HCT116 (cell line): ENCODE measurements at regions not wholly inside any gene's neighbourhood (a gene's known extent, or its start where the extent isn't known, plus 50 kb on each side); places are given as distances from the start of the nearest gene placed in this dataset.

ENCODE experiments used
- ATAC-seq: fragments of 200-7000 bp; cut with Tn5 transposase; 2 replicates; pipeline ENCODE4 v1.9.1; 2020; ENCODE audit warnings: mild to moderate bottlenecking, moderate library complexity
- BruUV-seq: library from RNA; stranded (reverse); fragments of 400-500 nt; replicated peaks from 2 replicates; lab custom pipeline; 2021; lab: Mats Ljungman, UMichigan
- CTCF ChIA-PET: fragments of 300-600 bp; sonication (Branson Sonifier 250); formaldehyde crosslinking; loops from one replicate; lab custom pipeline; 2021; ENCODE audit warnings: antibody characterized with exemption; lab: Charles Lee
- POLR2A ChIA-PET: fragments of 300-600, 350-600 bp; sonication (Branson Sonifier 250); formaldehyde crosslinking; loops from one replicate; lab custom pipeline; 2021; ENCODE audit warnings: antibody characterized with exemption; lab: Charles Lee
- RAD21 ChIA-PET, 2 experiments: fragments of 300-600 bp; sonication (Branson Sonifier 250); formaldehyde crosslinking; loops; one replicate each; lab custom pipeline; 2023; ENCODE audit warnings: low total read pairs in 2 of 2; ENCODE audit not compliant: uncharacterized antibody in 2 of 2, unreplicated experiment in 2 of 2, low non-redundant PET in 1 of 2; lab: Charles Lee
- DNase-seq: peaks from one replicate; pipeline ENCODE4 v3.0.0-alpha.2; 2010; ENCODE audit warnings: low read depth, low spot score
- H2AFZ ChIP-seq: fragments of 200-600 bp; shearing (Covaris generic), sonication (generic); 2 replicates; pipeline ENCODE4 v1.6.1; 2017; ENCODE audit warnings: low read depth, mixed run types, mixed read lengths, antibody characterized with exemption, low read length; ENCODE audit not compliant: poor library complexity, severe bottlenecking
- H3K27ac ChIP-seq: 2 replicates; pipeline ENCODE4 v1.5.1; 2012; ENCODE audit warnings: low read depth, low read length
- H3K27me3 ChIP-seq: fragments of 200-600 bp; sonication (generic); 2 replicates; pipeline ENCODE4 v1.6.1; 2016; ENCODE audit warnings: mixed run types, low read length, mixed read lengths; ENCODE audit not compliant: insufficient read depth
- H3K36me3 ChIP-seq, 2 experiments: fragments of 200-500 bp in 1 of 2; fragments of 200-600 bp in 1 of 2; sonication (Bioruptor generic) in 1 of 2; sonication (generic) in 1 of 2; 2 replicates each; pipeline versions ENCODE4 v1.5.1 to v1.6.1; 2014 to 2016; ENCODE audit warnings: low read length in 2 of 2, inconsistent platforms in 1 of 2, mixed read lengths in 1 of 2, mixed run types in 1 of 2; ENCODE audit not compliant: insufficient read depth in 2 of 2, control insufficient read depth in 1 of 2
- H3K4me1 ChIP-seq, 2 experiments: fragments of 200-600 bp in 1 of 2; sonication (generic) in 1 of 2; 2 replicates each; pipeline versions ENCODE4 v1.5.1 to v1.6.1; 2012 to 2017; ENCODE audit warnings: low read length in 2 of 2, inconsistent platforms in 1 of 2, mild to moderate bottlenecking in 1 of 2, mixed read lengths in 1 of 2, mixed run types in 1 of 2, moderate library complexity in 1 of 2; ENCODE audit not compliant: insufficient read depth in 2 of 2, control insufficient read depth in 1 of 2
- H3K4me2 ChIP-seq: fragments of 200-600 bp; sonication (generic); 2 replicates; pipeline ENCODE4 v1.6.1; 2017; ENCODE audit warnings: mixed run types, low read length, mixed read lengths
- H3K4me3 ChIP-seq, 2 experiments: fragments of 200-600 bp in 1 of 2; sonication (generic) in 1 of 2; replicated peaks in 1 of 2; 2 replicates each; pipeline ENCODE4 v1.5.1; 2011 to 2016; ENCODE audit warnings: low read length in 2 of 2, control low read depth in 1 of 2, low read depth in 1 of 2, mild to moderate bottlenecking in 1 of 2, mixed read lengths in 1 of 2, mixed run types in 1 of 2
- H3K79me2 ChIP-seq: fragments of 200-600 bp; sonication (generic); 2 replicates; pipeline ENCODE4 v1.6.1; 2017; ENCODE audit warnings: mild to moderate bottlenecking, mixed run types, low read length, moderate library complexity, mixed read lengths; ENCODE audit not compliant: insufficient read depth
- H3K9ac ChIP-seq: fragments of 200-600 bp; sonication (generic); 2 replicates; pipeline ENCODE4 v1.6.1; 2016; ENCODE audit warnings: low read length, mixed read lengths
- H3K9me2 ChIP-seq: fragments of 200-600 bp; sonication (generic), shearing (Covaris generic); 2 replicates; pipeline ENCODE4 v1.6.1; 2017; ENCODE audit warnings: mixed run types, mild to moderate bottlenecking, moderate library complexity; ENCODE audit not compliant: insufficient read depth
- H3K9me3 ChIP-seq, 2 experiments: fragments of 200-500 bp in 1 of 2; fragments of 200-600 bp in 1 of 2; sonication (Bioruptor generic) in 1 of 2; sonication (generic) in 1 of 2; 2 replicates each; pipeline ENCODE4 v1.6.1; 2014 to 2017; ENCODE audit warnings: low read length in 2 of 2, mixed read lengths in 2 of 2, inconsistent platforms in 1 of 2, low read depth in 1 of 2, mild to moderate bottlenecking in 1 of 2, mixed run types in 1 of 2, moderate library complexity in 1 of 2; ENCODE audit not compliant: control insufficient read depth in 1 of 2, insufficient read depth in 1 of 2
- H4K20me1 ChIP-seq: fragments of 200-600 bp; sonication (generic), shearing (Covaris generic); 2 replicates; pipeline ENCODE4 v1.6.1; 2017; ENCODE audit warnings: mixed run types, mild to moderate bottlenecking, moderate library complexity; ENCODE audit not compliant: insufficient read depth
- ATF3 ChIP-seq: IDR thresholded peaks from 2 replicates; pipeline ENCODE4 v1.6.1; 2012
- CBX3 ChIP-seq: IDR thresholded peaks from 2 replicates; pipeline ENCODE4 v1.6.1; 2012; ENCODE audit warnings: low read depth
- CEBPB ChIP-seq: IDR thresholded peaks from 2 replicates; pipeline ENCODE4 v1.6.1; 2012; ENCODE audit warnings: low read depth
- EGR1 ChIP-seq: IDR thresholded peaks from 2 replicates; pipeline ENCODE4 v1.6.1; 2012; ENCODE audit warnings: low read depth
- EZH2 ChIP-seq: fragments of 200-600 bp; sonication (generic); IDR thresholded peaks from 2 replicates; pipeline ENCODE4 v1.6.1; 2017; ENCODE audit warnings: antibody characterized with exemption, mixed run types
- POLR2A ChIP-seq: IDR thresholded peaks from 2 replicates; pipeline ENCODE4 v1.7.0; 2011; ENCODE audit warnings: borderline replicate concordance; ENCODE audit not compliant: insufficient read depth, insufficient read length; ENCODE audit errors: extremely low read depth
- SRF ChIP-seq: IDR thresholded peaks from 2 replicates; pipeline ENCODE4 v1.6.1; 2012; ENCODE audit warnings: low read depth
- TCF7L2 ChIP-seq: IDR thresholded peaks from 2 replicates; pipeline ENCODE4 v1.7.0; 2011; ENCODE audit warnings: borderline replicate concordance, inconsistent platforms; ENCODE audit not compliant: insufficient read depth, insufficient read length; ENCODE audit errors: extremely low read depth
- ZBTB33 ChIP-seq: IDR thresholded peaks from 2 replicates; pipeline ENCODE4 v1.6.1; 2011; ENCODE audit warnings: mild to moderate bottlenecking, low read length, moderate library complexity; ENCODE audit not compliant: insufficient replicate concordance; ENCODE audit errors: extremely low read depth
- ZNF274 ChIP-seq: fragments of 200-500 bp; sonication (Bioruptor generic); IDR thresholded peaks from 2 replicates; pipeline ENCODE4 v1.6.1; 2014; ENCODE audit warnings: mild to moderate bottlenecking, low read depth, low read length, inconsistent platforms
- intact Hi-C: fragments of 100-400 bp; cut with micrococcal nuclease; formaldehyde crosslinking; loops from 2 replicates; pipeline ENCODE4 v1.10.0; 2022
- TF ChIP-seq, protein P1 (sequence below): IDR thresholded peaks from 2 replicates; pipeline ENCODE4 v1.6.1; 2012; ENCODE audit warnings: low read depth
- TF ChIP-seq, protein P2 (sequence below), 3 experiments: fragments of 200-600 bp in 1 of 3; sonication (generic) in 1 of 3; IDR thresholded peaks in 2 of 3; conservative IDR thresholded peaks in 1 of 3; 2 replicates each; pipeline ENCODE4 v1.5.1; 2012 to 2017; ENCODE audit warnings: low read depth in 2 of 3, low read length in 2 of 3, antibody characterized with exemption in 1 of 3, borderline replicate concordance in 1 of 3, control low read depth in 1 of 3, mild to moderate bottlenecking in 1 of 3, mixed read lengths in 1 of 3, mixed run types in 1 of 3, moderate library complexity in 1 of 3; ENCODE audit not compliant: insufficient read depth in 1 of 3

DNA sequence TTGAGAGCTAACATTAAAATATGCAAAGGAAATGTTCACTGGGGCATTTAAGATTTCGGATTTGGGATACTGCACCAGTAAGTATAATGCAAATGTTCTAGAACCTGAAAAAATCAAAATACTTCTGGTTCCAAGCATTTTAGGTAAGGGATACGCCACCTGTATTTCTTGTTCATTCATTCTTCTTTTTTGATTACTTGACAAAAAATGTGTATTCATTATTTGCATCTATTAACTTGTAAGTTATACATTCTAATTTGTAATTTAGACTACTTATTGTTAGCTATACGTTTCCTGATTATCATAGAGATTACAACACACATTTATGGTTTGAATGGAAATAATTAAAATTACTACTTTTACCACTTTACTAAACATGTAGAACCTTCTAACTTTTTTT, 486.9 kb downstream of the SOX5 start:
- H2AFZ ChIP-seq, result no peak overlapping the region
- H4K20me1 ChIP-seq, result no peaks in the 10 kb centered on the region
- H3K27ac ChIP-seq, result no peak overlapping the region
- H3K9me3 ChIP-seq, result peaks cover 0 to 8% of the 10 kb centered on the region in 2 experiments; a peak in 3 of 4 replicates
- RAD21 ChIA-PET, result no interaction called here
- intact Hi-C loops, result no loop called here
- no peaks in the 10 kb centered on the region for H3K9me2 ChIP-seq
- ATAC-seq (no peak), DNase-seq (no peak)
- no peak overlapping the region for H3K4me2 ChIP-seq
- H3K9ac ChIP-seq, result no peak overlapping the region
- H3K36me3 ChIP-seq, result no peaks in the 10 kb centered on the region
- POLR2A ChIA-PET, result no interaction called here
- BruUV-seq, result no TSS peak
- H3K27me3 ChIP-seq, result no peaks in the 10 kb centered on the region
- no peaks in the 10 kb centered on the region for H3K4me1 ChIP-seq
- TF ChIP-seq ZBTB33, result no peak
- TF ChIP-seq ATF3, result no peak
- no peak for TF ChIP-seq SRF
- TF ChIP-seq, protein P1, sequence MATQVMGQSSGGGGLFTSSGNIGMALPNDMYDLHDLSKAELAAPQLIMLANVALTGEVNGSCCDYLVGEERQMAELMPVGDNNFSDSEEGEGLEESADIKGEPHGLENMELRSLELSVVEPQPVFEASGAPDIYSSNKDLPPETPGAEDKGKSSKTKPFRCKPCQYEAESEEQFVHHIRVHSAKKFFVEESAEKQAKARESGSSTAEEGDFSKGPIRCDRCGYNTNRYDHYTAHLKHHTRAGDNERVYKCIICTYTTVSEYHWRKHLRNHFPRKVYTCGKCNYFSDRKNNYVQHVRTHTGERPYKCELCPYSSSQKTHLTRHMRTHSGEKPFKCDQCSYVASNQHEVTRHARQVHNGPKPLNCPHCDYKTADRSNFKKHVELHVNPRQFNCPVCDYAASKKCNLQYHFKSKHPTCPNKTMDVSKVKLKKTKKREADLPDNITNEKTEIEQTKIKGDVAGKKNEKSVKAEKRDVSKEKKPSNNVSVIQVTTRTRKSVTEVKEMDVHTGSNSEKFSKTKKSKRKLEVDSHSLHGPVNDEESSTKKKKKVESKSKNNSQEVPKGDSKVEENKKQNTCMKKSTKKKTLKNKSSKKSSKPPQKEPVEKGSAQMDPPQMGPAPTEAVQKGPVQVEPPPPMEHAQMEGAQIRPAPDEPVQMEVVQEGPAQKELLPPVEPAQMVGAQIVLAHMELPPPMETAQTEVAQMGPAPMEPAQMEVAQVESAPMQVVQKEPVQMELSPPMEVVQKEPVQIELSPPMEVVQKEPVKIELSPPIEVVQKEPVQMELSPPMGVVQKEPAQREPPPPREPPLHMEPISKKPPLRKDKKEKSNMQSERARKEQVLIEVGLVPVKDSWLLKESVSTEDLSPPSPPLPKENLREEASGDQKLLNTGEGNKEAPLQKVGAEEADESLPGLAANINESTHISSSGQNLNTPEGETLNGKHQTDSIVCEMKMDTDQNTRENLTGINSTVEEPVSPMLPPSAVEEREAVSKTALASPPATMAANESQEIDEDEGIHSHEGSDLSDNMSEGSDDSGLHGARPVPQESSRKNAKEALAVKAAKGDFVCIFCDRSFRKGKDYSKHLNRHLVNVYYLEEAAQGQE, result no peak
- TF ChIP-seq POLR2A, result no peak
- no peak for TF ChIP-seq TCF7L2
- TF ChIP-seq EGR1, result no peak
- TF ChIP-seq, protein P2, sequence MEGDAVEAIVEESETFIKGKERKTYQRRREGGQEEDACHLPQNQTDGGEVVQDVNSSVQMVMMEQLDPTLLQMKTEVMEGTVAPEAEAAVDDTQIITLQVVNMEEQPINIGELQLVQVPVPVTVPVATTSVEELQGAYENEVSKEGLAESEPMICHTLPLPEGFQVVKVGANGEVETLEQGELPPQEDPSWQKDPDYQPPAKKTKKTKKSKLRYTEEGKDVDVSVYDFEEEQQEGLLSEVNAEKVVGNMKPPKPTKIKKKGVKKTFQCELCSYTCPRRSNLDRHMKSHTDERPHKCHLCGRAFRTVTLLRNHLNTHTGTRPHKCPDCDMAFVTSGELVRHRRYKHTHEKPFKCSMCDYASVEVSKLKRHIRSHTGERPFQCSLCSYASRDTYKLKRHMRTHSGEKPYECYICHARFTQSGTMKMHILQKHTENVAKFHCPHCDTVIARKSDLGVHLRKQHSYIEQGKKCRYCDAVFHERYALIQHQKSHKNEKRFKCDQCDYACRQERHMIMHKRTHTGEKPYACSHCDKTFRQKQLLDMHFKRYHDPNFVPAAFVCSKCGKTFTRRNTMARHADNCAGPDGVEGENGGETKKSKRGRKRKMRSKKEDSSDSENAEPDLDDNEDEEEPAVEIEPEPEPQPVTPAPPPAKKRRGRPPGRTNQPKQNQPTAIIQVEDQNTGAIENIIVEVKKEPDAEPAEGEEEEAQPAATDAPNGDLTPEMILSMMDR (IDR thresholded peaks at IDR 0.05 in 2 of 3, conservative IDR thresholded peaks at IDR 0.05 in 1 of 3; ENCODE audit: borderline replicate concordance in 1 of 3, insufficient read depth in 1 of 3, low read depth in 2 of 3, low read length in 2 of 3), result no peak
- TF ChIP-seq EZH2, result no peak
- TF ChIP-seq CBX3, result no peak
- TF ChIP-seq ZNF274, result no peak
- TF ChIP-seq CEBPB, result no peak
- H3K4me3 ChIP-seq, result no peak overlapping the region
- no peaks in the 10 kb centered on the region for H3K79me2 ChIP-seq
- CTCF ChIA-PET, result no interaction called here
